ENCODE measurements at regions not wholly inside any gene's neighbourhood (a gene's known extent, or its start where the extent isn't known, plus 50 kb on each side); places are given as distances from the start of the nearest gene placed in this dataset.

GRCh38 chr10:63783882-63784281, 262.7 kb downstream of the REEP3 start:
- intact Hi-C loops (cut with micrococcal nuclease), result no loop called here
- no peak for TF ChIP-seq CTCF (IDR thresholded peaks at IDR 0.05)
- Mint-ChIP-seq H3K27ac (no peak overlapping the region), H3K4me3 (no peak overlapping the region), H3K36me3 (ENCODE audit: low read depth) (no peaks in the 10 kb centered on the region), H3K9me3 (peaks cover 8% of the 10 kb centered on the region), H3K4me1 (no peaks in the 10 kb centered on the region), H3K27me3 (peaks cover 22% of the 10 kb centered on the region)
- ChIA-PET CTCF (no interaction called here), POLR2A (no interaction called here)
- no peak for DNase-seq
- ATAC-seq (ENCODE audit: low read depth), result no peak

DNA sequence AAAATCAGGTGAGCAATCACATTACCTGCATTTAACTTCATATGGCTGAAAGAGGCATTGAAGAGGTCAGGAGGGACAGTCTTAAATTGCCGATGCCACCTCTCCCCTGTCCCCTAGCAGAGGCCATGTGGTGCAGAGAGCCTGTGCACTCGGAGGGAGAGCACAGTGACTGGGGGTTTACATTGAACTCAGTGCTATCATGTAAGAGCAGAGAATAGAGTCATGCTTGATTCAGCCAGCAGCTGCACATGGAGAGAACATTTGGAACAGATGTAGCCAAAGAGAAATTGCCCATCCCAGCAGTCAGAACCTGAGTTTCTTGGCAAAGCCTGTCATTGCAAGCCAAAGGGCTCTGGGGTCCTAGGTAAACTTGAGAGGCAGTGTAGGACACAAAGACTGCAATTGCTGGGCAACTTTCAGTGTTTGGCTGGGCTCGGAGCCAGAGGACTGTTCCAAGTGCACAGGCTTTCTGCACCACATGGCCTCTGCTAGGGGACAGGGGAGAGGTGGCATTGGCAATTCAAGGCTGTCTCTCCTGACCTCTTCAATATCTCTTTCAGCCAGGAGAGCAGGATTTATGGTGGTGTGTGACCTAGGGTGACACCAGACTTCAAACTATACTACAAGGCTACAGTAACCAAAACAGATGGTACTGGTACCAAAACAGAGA, 267.1 kb downstream of the REEP3 start:
- no peaks in the 10 kb centered on the region for H3K4me1 Mint-ChIP-seq
- no peak for ATAC-seq (ENCODE audit: low read depth)
- intact Hi-C loops (cut with micrococcal nuclease), result no loop called here
- no peak overlapping the region for H3K27ac Mint-ChIP-seq
- DNase-seq, result no peak
- H3K9me3 Mint-ChIP-seq, result peaks cover 3% of the 10 kb centered on the region
- H3K36me3 Mint-ChIP-seq (ENCODE audit: low read depth), result no peaks in the 10 kb centered on the region
- TF ChIP-seq CTCF (IDR thresholded peaks at IDR 0.05), result no peak
- ChIA-PET POLR2A (no interaction called here), CTCF (no interaction called here)
- H3K4me3 Mint-ChIP-seq, result no peak overlapping the region
- peaks cover 22% of the 10 kb centered on the region for H3K27me3 Mint-ChIP-seq

DNA sequence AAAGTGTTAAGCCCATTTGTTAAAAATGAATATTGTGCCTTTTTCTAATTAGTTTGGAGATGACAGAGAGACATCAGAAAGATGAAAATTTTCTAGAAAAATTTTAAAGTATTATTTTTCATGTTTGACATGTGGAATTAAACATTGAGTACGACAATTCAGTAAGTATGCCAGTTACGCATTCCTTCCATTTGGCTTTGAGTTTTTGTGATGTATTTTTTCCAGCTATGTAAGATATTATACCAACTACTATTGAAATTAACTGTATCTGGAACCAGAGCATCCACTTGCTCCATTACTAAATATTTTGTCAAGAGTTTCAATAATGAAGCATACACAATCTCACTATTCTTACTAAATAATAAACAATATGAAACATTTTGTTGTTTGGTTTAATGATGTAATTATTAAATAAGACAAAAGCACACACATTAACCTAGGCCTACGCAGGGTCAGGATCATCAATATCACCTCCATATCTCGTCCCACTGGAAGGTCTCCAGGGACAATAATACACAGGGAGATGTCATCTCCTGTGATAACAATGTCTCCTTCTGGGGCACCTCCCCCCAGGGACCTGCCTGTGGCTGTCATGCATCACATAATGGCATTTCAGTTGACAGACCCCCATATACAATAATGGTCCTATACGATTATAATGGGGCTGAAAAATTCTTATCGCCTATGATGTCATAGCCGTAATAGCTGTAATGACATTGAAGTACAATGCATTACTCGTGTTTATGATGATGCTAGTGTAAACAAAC, 274.1 kb downstream of the REEP3 start:
- no peak for TF ChIP-seq CTCF (IDR thresholded peaks at IDR 0.05)
- CTCF ChIA-PET, result no interaction called here
- H3K9me3 Mint-ChIP-seq, result peaks cover 3% of the 10 kb centered on the region

GRCh38 chr10:63798599-63799498, 277.6 kb downstream of the REEP3 start:
- TF ChIP-seq CTCF (IDR thresholded peaks at IDR 0.05), result no peak
- POLR2A ChIA-PET, result no interaction called here
- CTCF ChIA-PET, result no interaction called here
- Mint-ChIP-seq H3K4me1 (no peaks in the 10 kb centered on the region), H3K4me3 (no peak overlapping the region), H3K27ac (no peak overlapping the region), H3K27me3 (no peaks in the 10 kb centered on the region), H3K36me3 (ENCODE audit: low read depth) (no peaks in the 10 kb centered on the region), H3K9me3 (no peaks in the 10 kb centered on the region)
- no peak for DNase-seq
- ATAC-seq (ENCODE audit: low read depth), result no peak
- intact Hi-C loops (cut with micrococcal nuclease), result no loop called here

More for the DNA sequence above, 274.1 kb downstream of the REEP3 start:
- no peaks in the 10 kb centered on the region for H3K4me1 Mint-ChIP-seq
- ATAC-seq (ENCODE audit: low read depth) (no peak), DNase-seq (no peak)
- no peak overlapping the region for H3K27ac Mint-ChIP-seq
- POLR2A ChIA-PET, result no interaction called here
- peaks cover 3% of the 10 kb centered on the region for H3K27me3 Mint-ChIP-seq
- intact Hi-C loops (cut with micrococcal nuclease), result no loop called here
- H3K4me3 Mint-ChIP-seq, result no peak overlapping the region
- no peaks in the 10 kb centered on the region for H3K36me3 Mint-ChIP-seq (ENCODE audit: low read depth)
